Chondrocyte (in vitro differentiated cells): ENCODE measurements at regions not wholly inside any gene's neighbourhood (a gene's known extent, or its start where the extent isn't known, plus 50 kb on each side); places are given as distances from the start of the nearest gene placed in this dataset.

ENCODE experiments used
- DNase-seq: peaks from one replicate; pipeline ENCODE4 v3.0.0; 2021; ENCODE audit warnings: mixed read lengths, low spot score
- H3K27ac Mint-ChIP-seq: one replicate; pipeline ENCODE4 v1.8.0; 2021; ENCODE audit warnings: mild to moderate bottlenecking, moderate library complexity, mixed read lengths; ENCODE audit not compliant: unreplicated experiment
- H3K27me3 Mint-ChIP-seq: 2 replicates; pipeline ENCODE4 v1.8.0; 2021; ENCODE audit warnings: low read depth, mixed read lengths
- H3K36me3 Mint-ChIP-seq: 2 replicates; pipeline ENCODE4 v1.8.0; 2021; ENCODE audit warnings: low read depth, mixed read lengths
- H3K4me1 Mint-ChIP-seq: 2 replicates; pipeline ENCODE4 v1.8.0; 2021; ENCODE audit warnings: low read depth, mild to moderate bottlenecking, mixed read lengths
- H3K4me3 Mint-ChIP-seq: one replicate; pipeline ENCODE4 v1.8.0; 2021; ENCODE audit warnings: mild to moderate bottlenecking, moderate library complexity, mixed read lengths; ENCODE audit not compliant: unreplicated experiment
- H3K9me3 Mint-ChIP-seq: 2 replicates; pipeline ENCODE4 v1.8.0; 2021; ENCODE audit warnings: low read depth, mixed read lengths
- TF ChIP-seq, protein P1 (sequence below): fragments of 200-600 bp; sonication (generic); IDR thresholded peaks from 2 replicates; pipeline ENCODE4 v1.5.0; 2021; ENCODE audit warnings: antibody characterized with exemption, mild to moderate bottlenecking, moderate library complexity

DNA sequence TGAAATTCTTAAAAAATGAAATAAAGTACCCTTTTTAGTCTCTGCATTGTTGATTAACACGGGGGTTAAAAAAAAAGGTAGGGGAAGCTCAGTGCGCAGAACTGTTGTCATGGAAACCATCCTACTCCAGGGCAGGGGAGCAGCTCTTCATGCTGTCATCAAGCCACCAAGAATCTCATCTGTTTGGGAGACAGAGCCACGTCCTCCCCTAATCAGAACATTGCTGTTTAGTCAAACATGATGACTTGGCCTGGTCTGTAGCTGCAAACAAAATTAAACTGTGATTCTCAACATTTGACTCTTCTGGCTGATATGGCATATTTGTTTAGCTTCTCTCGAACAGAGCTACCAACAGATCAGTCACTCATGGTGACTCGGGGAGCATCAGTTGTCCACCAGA is 254.4 kb upstream of the KLF14 start:
- Mint-ChIP-seq H3K4me1 (peaks cover 6% of the 10 kb centered on the region), H3K9me3 (no peaks in the 10 kb centered on the region), H3K4me3 (no peak overlapping the region), H3K27me3 (no peaks in the 10 kb centered on the region), H3K36me3 (peaks cover 2% of the 10 kb centered on the region), H3K27ac (no peak overlapping the region)
- no peak for DNase-seq
- TF ChIP-seq, protein P1, sequence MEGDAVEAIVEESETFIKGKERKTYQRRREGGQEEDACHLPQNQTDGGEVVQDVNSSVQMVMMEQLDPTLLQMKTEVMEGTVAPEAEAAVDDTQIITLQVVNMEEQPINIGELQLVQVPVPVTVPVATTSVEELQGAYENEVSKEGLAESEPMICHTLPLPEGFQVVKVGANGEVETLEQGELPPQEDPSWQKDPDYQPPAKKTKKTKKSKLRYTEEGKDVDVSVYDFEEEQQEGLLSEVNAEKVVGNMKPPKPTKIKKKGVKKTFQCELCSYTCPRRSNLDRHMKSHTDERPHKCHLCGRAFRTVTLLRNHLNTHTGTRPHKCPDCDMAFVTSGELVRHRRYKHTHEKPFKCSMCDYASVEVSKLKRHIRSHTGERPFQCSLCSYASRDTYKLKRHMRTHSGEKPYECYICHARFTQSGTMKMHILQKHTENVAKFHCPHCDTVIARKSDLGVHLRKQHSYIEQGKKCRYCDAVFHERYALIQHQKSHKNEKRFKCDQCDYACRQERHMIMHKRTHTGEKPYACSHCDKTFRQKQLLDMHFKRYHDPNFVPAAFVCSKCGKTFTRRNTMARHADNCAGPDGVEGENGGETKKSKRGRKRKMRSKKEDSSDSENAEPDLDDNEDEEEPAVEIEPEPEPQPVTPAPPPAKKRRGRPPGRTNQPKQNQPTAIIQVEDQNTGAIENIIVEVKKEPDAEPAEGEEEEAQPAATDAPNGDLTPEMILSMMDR = no peak

GRCh38 chr7:130989101-130989795 is 255.2 kb upstream of the KLF14 start:
- peaks cover 6% of the 10 kb centered on the region for H3K4me1 Mint-ChIP-seq

DNA sequence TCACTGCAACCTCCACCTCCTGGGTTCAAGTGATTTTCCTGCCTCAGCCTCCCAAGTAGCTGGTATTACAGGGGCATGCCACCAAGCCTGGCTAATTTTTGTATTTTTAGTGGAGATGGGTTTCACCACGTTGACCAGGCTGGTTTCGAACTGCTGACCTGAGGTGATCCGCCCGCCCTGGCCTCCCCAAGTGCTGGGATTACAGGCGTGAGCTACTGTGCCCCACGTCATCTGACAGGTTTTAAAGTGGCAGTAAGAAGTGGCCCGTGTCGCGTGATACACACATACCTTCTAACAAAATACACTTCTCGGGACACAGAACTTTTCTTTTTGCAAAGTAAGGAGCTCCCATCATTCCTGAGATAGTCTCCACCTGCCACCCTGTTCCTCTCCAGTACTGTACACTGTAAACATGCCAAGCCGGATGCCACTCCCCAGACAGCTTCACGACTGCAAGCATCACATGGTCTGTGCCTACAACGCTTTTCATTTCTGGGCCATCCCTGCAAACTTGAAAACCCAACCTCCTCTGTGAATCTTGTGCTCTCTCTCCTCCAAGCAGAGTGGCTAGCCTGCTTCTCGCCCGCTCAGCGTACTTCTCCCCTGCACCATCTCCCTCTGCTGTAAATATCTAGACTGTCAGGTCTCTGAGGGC is 256.3 kb upstream of the KLF14 start:
- Mint-ChIP-seq H3K9me3 (no peaks in the 10 kb centered on the region), H3K36me3 (no peaks in the 10 kb centered on the region), H3K4me1 (peaks cover 16% of the 10 kb centered on the region), H3K27me3 (no peaks in the 10 kb centered on the region), H3K4me3 (no peak overlapping the region), H3K27ac (no peak overlapping the region)
- TF ChIP-seq, protein P1 = no peak
- no peak for DNase-seq

More at GRCh38 chr7:130989101-130989795, 255.2 kb upstream of the KLF14 start:
- no peak overlapping the region for H3K4me3 Mint-ChIP-seq
- H3K9me3 Mint-ChIP-seq = no peaks in the 10 kb centered on the region
- no peak overlapping the region for H3K27ac Mint-ChIP-seq
- DNase-seq = no peak
- H3K36me3 Mint-ChIP-seq = no peaks in the 10 kb centered on the region
- no peaks in the 10 kb centered on the region for H3K27me3 Mint-ChIP-seq
- TF ChIP-seq, protein P1 = no peak

- H3K4me3 Mint-ChIP-seq = no peak overlapping the region
Observed at GRCh38 chr7:130993671-130994365, 259.8 kb upstream of the KLF14 start.

More at GRCh38 chr7:130993671-130994365, 259.8 kb upstream of the KLF14 start:
- H3K4me1 Mint-ChIP-seq = peaks cover 27% of the 10 kb centered on the region
- DNase-seq = no peak
- H3K27me3 Mint-ChIP-seq = no peaks in the 10 kb centered on the region
- H3K36me3 Mint-ChIP-seq = peaks cover 2% of the 10 kb centered on the region
- TF ChIP-seq, protein P1 = no peak
- H3K9me3 Mint-ChIP-seq = no peaks in the 10 kb centered on the region
- no peak overlapping the region for H3K27ac Mint-ChIP-seq
